ENCODE measurements at regions not wholly inside any gene's neighbourhood (a gene's known extent, or its start where the extent isn't known, plus 50 kb on each side); places are given as distances from the start of the nearest gene placed in this dataset.

DNA sequence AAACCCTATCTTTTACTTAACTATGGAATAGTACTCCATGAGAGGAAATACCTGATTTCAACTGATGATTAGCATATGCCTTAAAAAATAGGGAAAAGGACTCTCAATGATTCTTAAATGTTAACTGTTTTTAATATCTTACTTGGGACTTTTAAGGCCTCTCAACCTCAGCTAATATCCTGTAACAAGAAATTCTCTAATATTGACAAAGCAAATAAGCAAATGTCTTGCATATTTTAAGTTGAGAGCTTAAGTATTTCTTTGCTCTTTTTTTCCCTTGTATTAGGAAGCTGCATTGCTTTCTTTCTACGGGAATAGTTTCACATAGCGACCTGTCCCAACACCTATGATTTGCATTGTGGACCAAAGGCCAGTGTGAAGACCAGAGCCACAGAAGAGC is 249.9 kb downstream of the BCAT1 start:
- H3K27me3 ChIP-seq: no peaks in the 10 kb centered on the region
- no peaks in the 10 kb centered on the region for H3K9me3 ChIP-seq
- H3K4me1 ChIP-seq: no peaks in the 10 kb centered on the region
- DNase-seq (ENCODE audit: low spot score in 2 of 2): no peak
- no peaks in the 10 kb centered on the region for H3K36me3 ChIP-seq
- no peak overlapping the region for H3K27ac ChIP-seq
- no peak overlapping the region for H3K4me3 ChIP-seq
- intact Hi-C loops (cut with DNase I; ENCODE audit: low total_unique reads): no loop called here
- TF ChIP-seq POLR2AphosphoS5 (IDR thresholded peaks at IDR 0.05) (no peak), POLR2A (IDR thresholded peaks at IDR 0.05) (no peak)
- TF ChIP-seq, protein P1, sequence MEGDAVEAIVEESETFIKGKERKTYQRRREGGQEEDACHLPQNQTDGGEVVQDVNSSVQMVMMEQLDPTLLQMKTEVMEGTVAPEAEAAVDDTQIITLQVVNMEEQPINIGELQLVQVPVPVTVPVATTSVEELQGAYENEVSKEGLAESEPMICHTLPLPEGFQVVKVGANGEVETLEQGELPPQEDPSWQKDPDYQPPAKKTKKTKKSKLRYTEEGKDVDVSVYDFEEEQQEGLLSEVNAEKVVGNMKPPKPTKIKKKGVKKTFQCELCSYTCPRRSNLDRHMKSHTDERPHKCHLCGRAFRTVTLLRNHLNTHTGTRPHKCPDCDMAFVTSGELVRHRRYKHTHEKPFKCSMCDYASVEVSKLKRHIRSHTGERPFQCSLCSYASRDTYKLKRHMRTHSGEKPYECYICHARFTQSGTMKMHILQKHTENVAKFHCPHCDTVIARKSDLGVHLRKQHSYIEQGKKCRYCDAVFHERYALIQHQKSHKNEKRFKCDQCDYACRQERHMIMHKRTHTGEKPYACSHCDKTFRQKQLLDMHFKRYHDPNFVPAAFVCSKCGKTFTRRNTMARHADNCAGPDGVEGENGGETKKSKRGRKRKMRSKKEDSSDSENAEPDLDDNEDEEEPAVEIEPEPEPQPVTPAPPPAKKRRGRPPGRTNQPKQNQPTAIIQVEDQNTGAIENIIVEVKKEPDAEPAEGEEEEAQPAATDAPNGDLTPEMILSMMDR (IDR thresholded peaks at IDR 0.05): no peak

DNA sequence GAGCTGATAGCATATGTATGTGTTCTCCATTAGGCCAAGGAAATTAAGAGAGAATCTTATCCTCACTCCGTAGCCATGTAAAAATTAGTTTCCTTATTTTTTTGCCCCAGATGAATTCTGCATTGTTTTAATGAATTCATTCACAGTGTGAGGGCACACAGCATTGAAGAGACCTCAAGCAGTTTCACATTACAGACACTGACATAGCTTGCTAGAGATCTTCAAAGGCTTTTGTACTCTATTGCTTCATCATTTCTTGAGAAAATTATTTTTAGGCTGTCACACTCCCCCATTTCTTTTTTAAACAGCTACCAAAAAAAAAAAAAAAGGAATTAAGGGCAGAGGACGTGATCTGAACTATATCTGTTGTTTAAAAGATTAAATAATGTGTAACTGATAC is 251.1 kb downstream of the BCAT1 start:
- Histone ChIP-seq H3K4me1 (no peaks in the 10 kb centered on the region), H3K4me3 (no peak overlapping the region), H3K36me3 (no peaks in the 10 kb centered on the region), H3K9me3 (no peaks in the 10 kb centered on the region), H3K27me3 (no peaks in the 10 kb centered on the region), H3K27ac (no peak overlapping the region)
- intact Hi-C loops (cut with DNase I; ENCODE audit: low total_unique reads): no loop called here
- no peak for DNase-seq (ENCODE audit: low spot score in 2 of 2)
- TF ChIP-seq POLR2A (IDR thresholded peaks at IDR 0.05) (no peak), POLR2AphosphoS5 (IDR thresholded peaks at IDR 0.05) (no peak)
- TF ChIP-seq, protein P1 (IDR thresholded peaks at IDR 0.05): no peak

DNA sequence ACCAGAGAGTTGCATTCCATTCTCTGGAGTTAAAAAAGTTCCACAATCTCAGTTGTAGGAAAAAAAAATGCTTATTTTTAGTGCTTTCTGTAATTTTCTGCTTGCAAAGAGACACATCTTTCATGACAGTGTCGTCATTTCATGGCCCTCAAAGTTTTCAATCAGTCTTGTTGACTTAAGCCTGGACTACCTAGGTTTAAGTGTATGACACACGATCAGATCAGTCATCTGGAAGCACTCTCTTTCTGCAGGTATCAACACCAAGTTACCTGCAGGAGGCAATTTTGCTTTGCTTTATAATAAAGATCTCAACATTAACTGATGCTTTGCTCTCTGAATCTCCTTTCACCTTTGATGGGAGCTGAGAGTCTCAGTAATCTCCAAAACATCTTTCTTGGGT is 251.6 kb downstream of the BCAT1 start:
- Histone ChIP-seq H3K9me3 (no peaks in the 10 kb centered on the region), H3K27me3 (no peaks in the 10 kb centered on the region), H3K4me1 (no peaks in the 10 kb centered on the region), H3K36me3 (no peaks in the 10 kb centered on the region), H3K4me3 (no peak overlapping the region), H3K27ac (no peak overlapping the region)
- intact Hi-C loops (cut with DNase I; ENCODE audit: low total_unique reads): no loop called here
- no peak for DNase-seq (ENCODE audit: low spot score in 2 of 2)
- TF ChIP-seq POLR2A (IDR thresholded peaks at IDR 0.05): no peak
- TF ChIP-seq POLR2AphosphoS5 (IDR thresholded peaks at IDR 0.05): no peak
- TF ChIP-seq, protein P1 (IDR thresholded peaks at IDR 0.05): no peak

DNA sequence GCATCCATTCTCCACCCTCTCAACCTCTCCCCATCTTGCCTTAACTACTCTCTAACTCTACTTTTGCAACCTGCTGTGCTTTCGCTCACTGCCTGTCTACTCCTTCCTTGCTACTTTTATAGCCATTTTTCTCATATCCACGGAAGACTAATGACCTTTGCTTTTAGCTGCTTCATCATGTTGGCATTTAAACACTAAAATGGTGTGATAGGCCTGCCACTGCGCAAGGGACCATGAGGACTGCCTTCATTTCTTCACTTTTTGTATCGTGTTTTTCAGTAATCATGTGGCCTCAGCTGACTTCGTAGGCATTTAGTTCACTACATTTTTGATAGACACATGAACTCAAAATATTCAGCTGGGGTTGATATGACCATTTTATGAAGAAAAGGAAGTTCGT is 252.1 kb downstream of the BCAT1 start:
- no peak overlapping the region for H3K27ac ChIP-seq
- no peak for DNase-seq (ENCODE audit: low spot score in 2 of 2)
- no peaks in the 10 kb centered on the region for H3K4me1 ChIP-seq
- intact Hi-C loops (cut with DNase I; ENCODE audit: low total_unique reads): no loop called here
- H3K36me3 ChIP-seq: no peaks in the 10 kb centered on the region
- TF ChIP-seq, protein P1 (IDR thresholded peaks at IDR 0.05): no peak
- no peak for TF ChIP-seq POLR2A (IDR thresholded peaks at IDR 0.05)
- H3K27me3 ChIP-seq: no peaks in the 10 kb centered on the region
- no peaks in the 10 kb centered on the region for H3K9me3 ChIP-seq
- H3K4me3 ChIP-seq: no peak overlapping the region

DNA sequence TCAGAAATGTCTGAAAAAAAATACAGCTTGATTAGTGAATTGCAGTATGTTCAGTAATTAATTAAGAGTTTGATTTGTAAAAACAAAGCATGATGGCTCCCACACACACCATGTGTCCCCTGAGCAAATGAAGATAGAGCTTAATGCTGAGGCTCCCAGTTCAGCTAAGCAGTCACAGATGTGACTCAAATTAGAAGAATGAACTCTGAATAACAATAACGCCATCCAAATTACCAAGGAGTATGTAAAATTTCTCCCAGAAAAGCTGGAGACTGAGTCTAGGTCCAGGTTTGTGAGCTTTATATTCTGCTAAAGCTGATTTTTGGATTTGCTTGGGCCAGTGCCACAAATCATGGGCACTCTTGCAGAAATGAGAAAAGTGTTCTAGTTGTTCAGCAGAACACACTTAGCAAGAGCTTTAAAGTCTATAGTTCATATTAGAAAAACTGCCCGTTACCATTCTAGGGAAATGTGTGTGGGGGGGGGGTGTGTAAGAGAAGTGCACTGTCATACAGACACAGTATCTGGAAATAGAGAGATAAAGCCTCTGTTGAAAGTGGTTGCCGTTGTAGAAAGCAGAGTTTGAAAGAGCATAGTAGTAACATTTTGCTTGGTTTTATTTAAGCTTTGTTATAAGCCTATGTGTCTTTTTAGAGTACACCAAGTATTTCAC is 253.1 kb downstream of the BCAT1 start:
- TF ChIP-seq POLR2A (IDR thresholded peaks at IDR 0.05): no peak
- no peak for TF ChIP-seq POLR2AphosphoS5 (IDR thresholded peaks at IDR 0.05)
- TF ChIP-seq, protein P1 (IDR thresholded peaks at IDR 0.05): no peak
- no peaks in the 10 kb centered on the region for H3K27me3 ChIP-seq
- H3K9me3 ChIP-seq: no peaks in the 10 kb centered on the region
- DNase-seq (ENCODE audit: low spot score in 2 of 2): no peak
- H3K27ac ChIP-seq: no peak overlapping the region
- no peaks in the 10 kb centered on the region for H3K4me1 ChIP-seq
- intact Hi-C loops (cut with DNase I; ENCODE audit: low total_unique reads): no loop called here
- H3K36me3 ChIP-seq: no peaks in the 10 kb centered on the region
- no peak overlapping the region for H3K4me3 ChIP-seq

Measured in breast epithelium (tissue), 4 donors.